B cell (primary cell): ENCODE measurements at regions not wholly inside any gene's neighbourhood (a gene's known extent, or its start where the extent isn't known, plus 50 kb on each side); places are given as distances from the start of the nearest gene placed in this dataset.

Source experiments
- EZH2 ChIP-seq: IDR thresholded peaks from 2 replicates; pipeline ENCODE4 v1.6.1; 2012; ENCODE audit warnings: borderline replicate concordance, low read depth, mild to moderate bottlenecking, moderate library complexity, low read length; ENCODE audit not compliant: insufficient read depth, poor library complexity, severe bottlenecking
- TF ChIP-seq, protein P1 (sequence below): fragments of 200-600 bp; IDR thresholded peaks from one replicate; pipeline ENCODE4 v1.8.0; 2022; ENCODE audit warnings: antibody characterized with exemption, mild to moderate bottlenecking

DNA sequence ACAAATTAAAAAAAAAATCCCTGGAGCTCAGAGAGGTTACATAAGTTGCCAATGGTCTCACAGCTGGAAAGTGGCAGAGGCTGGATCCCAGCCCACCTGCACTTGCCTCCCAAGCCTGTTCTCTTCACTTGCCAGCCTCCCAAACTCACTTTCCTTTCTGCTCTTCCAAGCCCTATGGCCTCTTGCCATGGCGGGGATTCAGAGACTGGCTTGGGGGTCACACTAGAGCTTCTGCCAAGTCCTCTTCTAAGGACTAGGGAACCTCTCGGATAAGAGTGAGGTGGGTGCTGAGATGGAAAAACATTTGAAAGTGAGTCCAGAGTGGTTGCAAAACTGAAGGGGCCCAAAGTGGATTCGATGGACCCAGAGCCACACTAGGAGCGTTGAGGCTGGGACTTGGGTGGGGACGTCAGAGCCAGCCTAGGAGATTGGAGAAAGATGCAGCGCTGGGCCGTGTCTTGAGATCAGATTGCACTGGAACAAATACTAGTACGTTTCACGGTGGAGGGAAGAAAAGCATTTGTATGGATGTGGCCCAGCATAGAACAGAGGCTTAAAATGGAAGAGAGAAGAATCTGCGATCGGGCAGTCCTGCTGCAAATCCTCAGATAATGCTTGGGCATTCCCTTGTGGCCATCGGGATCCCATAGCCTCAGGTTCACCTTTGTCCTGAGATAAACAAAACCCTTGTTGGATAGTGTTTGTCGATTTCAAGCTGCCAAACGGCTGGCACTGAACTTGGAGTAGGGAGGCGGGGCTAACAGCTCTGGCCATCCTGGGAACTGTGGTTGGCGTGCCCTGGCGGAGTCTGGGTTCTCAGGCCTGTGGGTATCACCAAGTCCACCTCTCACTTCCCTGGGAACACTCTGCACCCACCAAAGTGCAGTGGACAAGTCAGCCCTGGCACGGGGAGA lies 84.8 kb downstream of the ING1 start:
- TF ChIP-seq, protein P1, sequence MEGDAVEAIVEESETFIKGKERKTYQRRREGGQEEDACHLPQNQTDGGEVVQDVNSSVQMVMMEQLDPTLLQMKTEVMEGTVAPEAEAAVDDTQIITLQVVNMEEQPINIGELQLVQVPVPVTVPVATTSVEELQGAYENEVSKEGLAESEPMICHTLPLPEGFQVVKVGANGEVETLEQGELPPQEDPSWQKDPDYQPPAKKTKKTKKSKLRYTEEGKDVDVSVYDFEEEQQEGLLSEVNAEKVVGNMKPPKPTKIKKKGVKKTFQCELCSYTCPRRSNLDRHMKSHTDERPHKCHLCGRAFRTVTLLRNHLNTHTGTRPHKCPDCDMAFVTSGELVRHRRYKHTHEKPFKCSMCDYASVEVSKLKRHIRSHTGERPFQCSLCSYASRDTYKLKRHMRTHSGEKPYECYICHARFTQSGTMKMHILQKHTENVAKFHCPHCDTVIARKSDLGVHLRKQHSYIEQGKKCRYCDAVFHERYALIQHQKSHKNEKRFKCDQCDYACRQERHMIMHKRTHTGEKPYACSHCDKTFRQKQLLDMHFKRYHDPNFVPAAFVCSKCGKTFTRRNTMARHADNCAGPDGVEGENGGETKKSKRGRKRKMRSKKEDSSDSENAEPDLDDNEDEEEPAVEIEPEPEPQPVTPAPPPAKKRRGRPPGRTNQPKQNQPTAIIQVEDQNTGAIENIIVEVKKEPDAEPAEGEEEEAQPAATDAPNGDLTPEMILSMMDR, result no peak
- no peak for TF ChIP-seq EZH2
